ENCODE measurements at regions not wholly inside any gene's neighbourhood (a gene's known extent, or its start where the extent isn't known, plus 50 kb on each side); places are given as distances from the start of the nearest gene placed in this dataset.

DNA sequence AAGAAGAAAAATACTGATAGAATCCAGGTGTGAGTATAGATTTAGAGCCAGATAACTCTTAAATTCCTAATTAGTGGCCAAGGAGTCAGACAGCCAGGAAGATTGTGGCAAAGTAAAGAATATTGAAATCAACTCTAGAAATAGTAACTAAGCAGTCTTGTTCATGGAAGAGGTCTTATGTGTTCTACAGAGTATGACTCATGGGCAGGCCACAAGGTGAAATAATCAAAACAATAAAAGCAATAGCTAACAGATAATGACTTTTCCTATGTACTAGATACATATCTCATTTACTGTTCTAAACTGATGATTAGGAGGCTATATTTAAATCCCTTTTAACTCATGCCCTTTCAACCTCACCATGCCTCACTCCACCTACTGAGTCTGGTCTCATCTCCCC lies 227.4 kb upstream of the COL3A1 start:
- ChIA-PET POLR2A (no interaction called here), CTCF (no interaction called here)
- H3K27me3 ChIP-seq (replicated peaks; ENCODE audit: control insufficient read depth, insufficient read depth, low read length): no peaks in the 10 kb centered on the region
- H3K4me3 Mint-ChIP-seq (ENCODE audit: unreplicated experiment): no peak overlapping the region
- no peaks in the 10 kb centered on the region for H3K36me3 ChIP-seq (ENCODE audit: control insufficient read depth, insufficient read depth, low read length)
- no peaks in the 10 kb centered on the region for H3K36me3 Mint-ChIP-seq (ENCODE audit: insufficient read depth, unreplicated experiment)
- no peaks in the 10 kb centered on the region for H3K4me1 Mint-ChIP-seq (ENCODE audit: low read depth, unreplicated experiment)
- H3K27ac Mint-ChIP-seq (ENCODE audit: unreplicated experiment): no peak overlapping the region
- no peak for DNase-seq
- intact Hi-C loops (cut with micrococcal nuclease; ENCODE audit: unreplicated experiment): no loop called here
- BruUV-seq (replicated peaks): no TSS peak
- no peak overlapping the region for H3K4me3 ChIP-seq (ENCODE audit: low read depth, low read length)
- TF ChIP-seq, protein P1, sequence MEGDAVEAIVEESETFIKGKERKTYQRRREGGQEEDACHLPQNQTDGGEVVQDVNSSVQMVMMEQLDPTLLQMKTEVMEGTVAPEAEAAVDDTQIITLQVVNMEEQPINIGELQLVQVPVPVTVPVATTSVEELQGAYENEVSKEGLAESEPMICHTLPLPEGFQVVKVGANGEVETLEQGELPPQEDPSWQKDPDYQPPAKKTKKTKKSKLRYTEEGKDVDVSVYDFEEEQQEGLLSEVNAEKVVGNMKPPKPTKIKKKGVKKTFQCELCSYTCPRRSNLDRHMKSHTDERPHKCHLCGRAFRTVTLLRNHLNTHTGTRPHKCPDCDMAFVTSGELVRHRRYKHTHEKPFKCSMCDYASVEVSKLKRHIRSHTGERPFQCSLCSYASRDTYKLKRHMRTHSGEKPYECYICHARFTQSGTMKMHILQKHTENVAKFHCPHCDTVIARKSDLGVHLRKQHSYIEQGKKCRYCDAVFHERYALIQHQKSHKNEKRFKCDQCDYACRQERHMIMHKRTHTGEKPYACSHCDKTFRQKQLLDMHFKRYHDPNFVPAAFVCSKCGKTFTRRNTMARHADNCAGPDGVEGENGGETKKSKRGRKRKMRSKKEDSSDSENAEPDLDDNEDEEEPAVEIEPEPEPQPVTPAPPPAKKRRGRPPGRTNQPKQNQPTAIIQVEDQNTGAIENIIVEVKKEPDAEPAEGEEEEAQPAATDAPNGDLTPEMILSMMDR (IDR thresholded peaks at IDR 0.05; ENCODE audit: insufficient read depth in 1 of 2, low read depth in 1 of 2, low read length in 1 of 2, severe bottlenecking in 1 of 2, unreplicated experiment in 1 of 2): no peak
- H3K9me3 ChIP-seq: no peaks in the 10 kb centered on the region
- H3K27me3 Mint-ChIP-seq (ENCODE audit: insufficient read depth, unreplicated experiment): no peaks in the 10 kb centered on the region
- H3K9me3 Mint-ChIP-seq (ENCODE audit: unreplicated experiment): no peaks in the 10 kb centered on the region
- H3K4me1 ChIP-seq: no peaks in the 10 kb centered on the region; the same call in 1 of the 2 replicates

GRCh38 chr2:188751816-188752215 lies 222.4 kb upstream of the COL3A1 start:
- TF ChIP-seq, protein P1 (IDR thresholded peaks at IDR 0.05; ENCODE audit: insufficient read depth in 1 of 2, low read depth in 1 of 2, low read length in 1 of 2, severe bottlenecking in 1 of 2, unreplicated experiment in 1 of 2): no peak
- H3K4me3 Mint-ChIP-seq (ENCODE audit: unreplicated experiment): no peak overlapping the region
- H3K36me3 ChIP-seq (ENCODE audit: control insufficient read depth, insufficient read depth, low read length): no peaks in the 10 kb centered on the region
- no peaks in the 10 kb centered on the region; the same call in 1 of the 2 replicates for H3K4me1 ChIP-seq
- DNase-seq: no peak
- no peaks in the 10 kb centered on the region for H3K27me3 Mint-ChIP-seq (ENCODE audit: insufficient read depth, unreplicated experiment)
- POLR2A ChIA-PET: no interaction called here
- H3K9me3 ChIP-seq: peaks cover 7% of the 10 kb centered on the region; the same call in 1 of the 2 replicates
- CTCF ChIA-PET: no interaction called here
- H3K4me1 Mint-ChIP-seq (ENCODE audit: low read depth, unreplicated experiment): no peaks in the 10 kb centered on the region
- BruUV-seq (replicated peaks): no TSS peak
- no peaks in the 10 kb centered on the region for H3K27me3 ChIP-seq (replicated peaks; ENCODE audit: control insufficient read depth, insufficient read depth, low read length)
- H3K9me3 Mint-ChIP-seq (ENCODE audit: unreplicated experiment): peaks cover 1% of the 10 kb centered on the region
- H3K27ac Mint-ChIP-seq (ENCODE audit: unreplicated experiment): no peak overlapping the region
- no peak overlapping the region for H3K4me3 ChIP-seq (ENCODE audit: low read depth, low read length)
- H3K36me3 Mint-ChIP-seq (ENCODE audit: insufficient read depth, unreplicated experiment): no peaks in the 10 kb centered on the region
- intact Hi-C loops (cut with micrococcal nuclease; ENCODE audit: unreplicated experiment): no loop called here

GRCh38 chr2:188752311-188752710 lies 221.9 kb upstream of the COL3A1 start:
- Mint-ChIP-seq H3K27me3 (ENCODE audit: insufficient read depth, unreplicated experiment) (no peaks in the 10 kb centered on the region), H3K9me3 (ENCODE audit: unreplicated experiment) (peaks cover 6% of the 10 kb centered on the region), H3K27ac (ENCODE audit: unreplicated experiment) (no peak overlapping the region), H3K4me1 (ENCODE audit: low read depth, unreplicated experiment) (no peaks in the 10 kb centered on the region), H3K36me3 (ENCODE audit: insufficient read depth, unreplicated experiment) (no peaks in the 10 kb centered on the region), H3K4me3 (ENCODE audit: unreplicated experiment) (no peak overlapping the region)
- no peak for DNase-seq
- no TSS peak for BruUV-seq (replicated peaks)
- ChIA-PET CTCF (no interaction called here), POLR2A (no interaction called here)
- H3K27me3 ChIP-seq (replicated peaks; ENCODE audit: control insufficient read depth, insufficient read depth, low read length): no peaks in the 10 kb centered on the region
- TF ChIP-seq, protein P1 (IDR thresholded peaks at IDR 0.05; ENCODE audit: insufficient read depth in 1 of 2, low read depth in 1 of 2, low read length in 1 of 2, severe bottlenecking in 1 of 2, unreplicated experiment in 1 of 2): no peak
- H3K9me3 ChIP-seq: peaks cover 7% of the 10 kb centered on the region; the same call in 1 of the 2 replicates
- intact Hi-C loops (cut with micrococcal nuclease; ENCODE audit: unreplicated experiment): no loop called here
- no peak overlapping the region for H3K4me3 ChIP-seq (ENCODE audit: low read depth, low read length)
- no peaks in the 10 kb centered on the region; the same call in 1 of the 2 replicates for H3K4me1 ChIP-seq
- H3K36me3 ChIP-seq (ENCODE audit: control insufficient read depth, insufficient read depth, low read length): no peaks in the 10 kb centered on the region

Data from Caco-2 (cell line).